MM.1S (cell line): ENCODE measurements at regions not wholly inside any gene's neighbourhood (a gene's known extent, or its start where the extent isn't known, plus 50 kb on each side); places are given as distances from the start of the nearest gene placed in this dataset.

ENCODE experiments used
- DNase-seq: peaks from one replicate; pipeline ENCODE4 v3.0.0-alpha.2; 2015
- H2AFZ ChIP-seq: fragments of 300-600 bp; sonication (generic); 2 replicates; pipeline ENCODE4 v1.6.0; 2016; ENCODE audit warnings: antibody characterized with exemption, low read length
- H3F3A ChIP-seq: fragments of 300-600 bp; sonication (generic); 2 replicates; pipeline ENCODE4 v1.6.1; 2016; ENCODE audit warnings: mild to moderate bottlenecking, antibody characterized with exemption, low read length, moderate library complexity, mixed read lengths; ENCODE audit not compliant: insufficient read depth
- H3K27ac ChIP-seq: fragments of 300-600 bp; sonication (generic); 2 replicates; pipeline ENCODE4 v1.5.1; 2016; ENCODE audit warnings: mild to moderate bottlenecking, low read length
- H3K27me3 ChIP-seq: fragments of 300-600 bp; sonication (generic); replicated peaks from 2 replicates; pipeline ENCODE4 v1.6.0; 2016; ENCODE audit warnings: low read length; ENCODE audit not compliant: insufficient read depth
- H3K36me3 ChIP-seq: fragments of 300-600 bp; sonication (generic); replicated peaks from 2 replicates; pipeline ENCODE4 v1.6.1; 2016; ENCODE audit warnings: mild to moderate bottlenecking, low read length, mixed read lengths; ENCODE audit not compliant: insufficient read depth
- H3K4me1 ChIP-seq: fragments of 300-600 bp; sonication (generic); 2 replicates; pipeline ENCODE4 v1.6.1; 2016; ENCODE audit warnings: low read length, mixed read lengths
- H3K4me2 ChIP-seq: fragments of 300-600 bp; sonication (generic); 2 replicates; pipeline ENCODE4 v1.6.0; 2016; ENCODE audit warnings: low read depth, low read length
- H3K4me3 ChIP-seq: fragments of 300-600 bp; sonication (generic); 2 replicates; pipeline ENCODE4 v1.5.1; 2016; ENCODE audit warnings: low read length, mixed read lengths
- H3K79me2 ChIP-seq: fragments of 300-600 bp; sonication (generic); 2 replicates; pipeline ENCODE4 v1.6.1; 2016; ENCODE audit warnings: mixed run types, low read length, mixed read lengths
- H3K9ac ChIP-seq: fragments of 300-600 bp; sonication (generic); 2 replicates; pipeline ENCODE4 v1.6.1; 2016; ENCODE audit warnings: low read length, mixed read lengths
- H3K9me2 ChIP-seq: fragments of 300-600 bp; sonication (generic); replicated peaks from 2 replicates; pipeline ENCODE4 v1.6.1; 2016; ENCODE audit warnings: mild to moderate bottlenecking, low read length, mixed read lengths; ENCODE audit not compliant: insufficient read depth
- H3K9me3 ChIP-seq: fragments of 300-600 bp; sonication (generic); replicated peaks from 2 replicates; pipeline ENCODE4 v1.6.1; 2016; ENCODE audit warnings: mild to moderate bottlenecking, low read length, mixed read lengths; ENCODE audit not compliant: insufficient read depth
- H4K20me1 ChIP-seq: fragments of 300-600 bp; sonication (generic); 2 replicates; pipeline ENCODE4 v1.6.1; 2016; ENCODE audit warnings: mild to moderate bottlenecking, low read length, moderate library complexity, mixed read lengths; ENCODE audit not compliant: insufficient read depth
- EZH2 ChIP-seq: fragments of 300-600 bp; sonication (generic); optimal IDR thresholded peaks from 2 replicates; pipeline ENCODE3; 2017; ENCODE audit warnings: low read depth, mild to moderate bottlenecking, antibody characterized with exemption, low read length, mixed read lengths
- EZH2phosphoT487 ChIP-seq: fragments of 300-600 bp; sonication (generic); IDR thresholded peaks from 2 replicates; pipeline ENCODE4 v1.6.1; 2018; ENCODE audit warnings: antibody characterized with exemption, low read length
- TF ChIP-seq, protein P1 (sequence below): fragments of 300-600 bp; sonication (generic); IDR thresholded peaks from 2 replicates; pipeline ENCODE4 v1.5.1; 2016; ENCODE audit warnings: antibody characterized with exemption, low read length, mixed read lengths

DNA sequence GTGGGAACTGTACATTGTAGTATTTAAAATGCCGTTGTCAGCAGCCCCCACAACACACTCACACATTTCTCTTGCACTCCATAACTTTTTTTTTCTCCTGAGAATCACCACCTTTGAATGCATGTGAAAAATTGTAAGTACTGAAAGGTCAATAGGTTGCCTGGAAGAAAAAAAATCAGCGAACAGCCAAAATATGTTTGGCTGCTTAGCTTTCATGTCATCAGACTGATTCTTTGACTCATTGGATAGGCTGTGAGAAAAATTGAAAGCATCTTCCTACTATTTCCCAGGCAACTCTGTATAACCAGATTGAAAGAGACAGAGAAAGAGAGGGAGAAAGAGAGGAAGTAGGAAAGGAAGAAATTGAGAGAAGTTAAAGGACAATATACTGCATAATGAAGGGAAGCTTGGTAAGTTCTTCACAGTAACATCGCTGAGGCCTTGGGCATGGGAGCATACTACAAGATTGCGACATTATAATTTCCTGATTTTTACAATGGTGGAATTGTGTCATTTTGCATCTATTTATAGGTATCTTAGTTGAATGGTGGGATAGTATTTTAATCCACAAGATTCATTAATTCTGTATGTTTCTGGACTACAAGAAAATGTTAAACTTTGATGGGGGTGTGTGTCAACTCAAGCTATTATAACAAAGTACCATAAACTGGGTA is 249.3 kb upstream of the KCND2 start:
- H3F3A ChIP-seq = no peaks in the 10 kb centered on the region
- no peak overlapping the region for H3K4me2 ChIP-seq

GRCh38 chr7:120028636-120029035 is 244.3 kb upstream of the KCND2 start:
- Histone ChIP-seq H3K9ac (no peak overlapping the region), H3K4me1 (no peaks in the 10 kb centered on the region), H3K9me3 (no peaks in the 10 kb centered on the region), H3K9me2 (no peaks in the 10 kb centered on the region), H3K27me3 (no peaks in the 10 kb centered on the region), H2AFZ (no peak overlapping the region), H3K36me3 (no peaks in the 10 kb centered on the region), H3K4me3 (no peak overlapping the region), H3K4me2 (no peak overlapping the region), H3F3A (no peaks in the 10 kb centered on the region), H3K27ac (no peak overlapping the region), H3K79me2 (no peaks in the 10 kb centered on the region), H4K20me1 (no peaks in the 10 kb centered on the region)
- no peak for TF ChIP-seq EZH2
- TF ChIP-seq, protein P1, sequence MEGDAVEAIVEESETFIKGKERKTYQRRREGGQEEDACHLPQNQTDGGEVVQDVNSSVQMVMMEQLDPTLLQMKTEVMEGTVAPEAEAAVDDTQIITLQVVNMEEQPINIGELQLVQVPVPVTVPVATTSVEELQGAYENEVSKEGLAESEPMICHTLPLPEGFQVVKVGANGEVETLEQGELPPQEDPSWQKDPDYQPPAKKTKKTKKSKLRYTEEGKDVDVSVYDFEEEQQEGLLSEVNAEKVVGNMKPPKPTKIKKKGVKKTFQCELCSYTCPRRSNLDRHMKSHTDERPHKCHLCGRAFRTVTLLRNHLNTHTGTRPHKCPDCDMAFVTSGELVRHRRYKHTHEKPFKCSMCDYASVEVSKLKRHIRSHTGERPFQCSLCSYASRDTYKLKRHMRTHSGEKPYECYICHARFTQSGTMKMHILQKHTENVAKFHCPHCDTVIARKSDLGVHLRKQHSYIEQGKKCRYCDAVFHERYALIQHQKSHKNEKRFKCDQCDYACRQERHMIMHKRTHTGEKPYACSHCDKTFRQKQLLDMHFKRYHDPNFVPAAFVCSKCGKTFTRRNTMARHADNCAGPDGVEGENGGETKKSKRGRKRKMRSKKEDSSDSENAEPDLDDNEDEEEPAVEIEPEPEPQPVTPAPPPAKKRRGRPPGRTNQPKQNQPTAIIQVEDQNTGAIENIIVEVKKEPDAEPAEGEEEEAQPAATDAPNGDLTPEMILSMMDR = no peak
- TF ChIP-seq EZH2phosphoT487 = no peak
- DNase-seq = no peak

More for the DNA sequence above, 249.3 kb upstream of the KCND2 start:
- H3K36me3 ChIP-seq = no peaks in the 10 kb centered on the region
- H3K4me3 ChIP-seq = no peak overlapping the region
- H3K9ac ChIP-seq = no peak overlapping the region
- H3K9me2 ChIP-seq = no peaks in the 10 kb centered on the region
- TF ChIP-seq EZH2 (no peak), EZH2phosphoT487 (no peak)
- TF ChIP-seq, protein P1 = no peak
- H3K27ac ChIP-seq = no peak overlapping the region
- no peak for DNase-seq
- H3K9me3 ChIP-seq = no peaks in the 10 kb centered on the region
- H2AFZ ChIP-seq = no peak overlapping the region
- no peaks in the 10 kb centered on the region for H3K4me1 ChIP-seq
- H3K27me3 ChIP-seq = no peaks in the 10 kb centered on the region
- H4K20me1 ChIP-seq = no peaks in the 10 kb centered on the region
- H3K79me2 ChIP-seq = no peaks in the 10 kb centered on the region

DNA sequence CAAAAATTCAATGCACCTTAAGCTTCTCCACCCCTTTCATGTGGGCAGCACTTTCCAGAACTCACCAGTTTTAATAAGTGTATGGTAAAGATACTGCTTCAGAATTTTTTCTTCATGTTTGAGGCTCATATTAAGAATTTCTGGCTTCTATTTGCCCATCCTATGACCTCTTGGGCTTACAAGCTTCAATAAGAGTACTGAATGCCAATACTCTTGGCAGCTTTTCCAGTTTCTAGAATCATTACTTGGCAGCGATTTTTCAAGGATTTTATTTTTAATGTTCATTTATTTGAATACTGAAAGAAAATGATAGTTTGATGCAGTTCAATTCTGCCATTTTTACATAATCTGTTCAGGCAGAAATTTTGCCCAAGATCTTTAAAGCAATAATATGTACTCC is 242.1 kb upstream of the KCND2 start:
- no peak for DNase-seq
- no peaks in the 10 kb centered on the region for H3K36me3 ChIP-seq
- no peaks in the 10 kb centered on the region for H3K4me1 ChIP-seq

More for the DNA sequence above, 242.1 kb upstream of the KCND2 start:
- no peak overlapping the region for H3K27ac ChIP-seq
- H3F3A ChIP-seq = no peaks in the 10 kb centered on the region
- H3K9ac ChIP-seq = no peak overlapping the region
- H3K9me3 ChIP-seq = no peaks in the 10 kb centered on the region
- no peaks in the 10 kb centered on the region for H4K20me1 ChIP-seq
- TF ChIP-seq, protein P1 = no peak
- TF ChIP-seq EZH2phosphoT487 (no peak), EZH2 (no peak)
- H2AFZ ChIP-seq = no peak overlapping the region
- no peak overlapping the region for H3K4me3 ChIP-seq
- no peaks in the 10 kb centered on the region for H3K27me3 ChIP-seq
- no peaks in the 10 kb centered on the region for H3K9me2 ChIP-seq
- no peak overlapping the region for H3K4me2 ChIP-seq
- no peaks in the 10 kb centered on the region for H3K79me2 ChIP-seq
